Calu3 (cell line): ENCODE measurements at regions not wholly inside any gene's neighbourhood (a gene's known extent, or its start where the extent isn't known, plus 50 kb on each side); places are given as distances from the start of the nearest gene placed in this dataset.

Source experiments
- BruUV-seq: library from RNA; stranded (reverse); fragments of 400-500 nt; replicated peaks from 2 replicates; lab custom pipeline; 2021; lab: Mats Ljungman, UMichigan
- CTCF ChIA-PET: fragments of 300-600 bp; sonication (Branson Sonifier 250); formaldehyde crosslinking; loops from one replicate; lab custom pipeline; 2022; ENCODE audit warnings: antibody characterized with exemption; lab: Charles Lee
- DNase-seq: peaks from one replicate; pipeline ENCODE4 v3.0.0; 2022
- H3K27ac Mint-ChIP-seq: one replicate; pipeline ENCODE4 v1.8.0; 2022; ENCODE audit warnings: mixed read lengths; ENCODE audit not compliant: unreplicated experiment
- H3K27me3 Mint-ChIP-seq: one replicate; pipeline ENCODE4 v1.8.0; 2022; ENCODE audit warnings: mixed read lengths; ENCODE audit not compliant: unreplicated experiment
- H3K36me3 Mint-ChIP-seq: one replicate; pipeline ENCODE4 v1.8.0; 2022; ENCODE audit warnings: mild to moderate bottlenecking, moderate library complexity, mixed read lengths; ENCODE audit not compliant: insufficient read depth, unreplicated experiment
- H3K4me1 Mint-ChIP-seq: one replicate; pipeline ENCODE4 v1.8.0; 2022; ENCODE audit warnings: mild to moderate bottlenecking, low read depth, mixed read lengths; ENCODE audit not compliant: unreplicated experiment
- H3K4me3 Mint-ChIP-seq: one replicate; pipeline ENCODE4 v1.8.0; 2022; ENCODE audit warnings: mild to moderate bottlenecking, low read depth, moderate library complexity, mixed read lengths; ENCODE audit not compliant: unreplicated experiment
- H3K9me3 Mint-ChIP-seq: one replicate; pipeline ENCODE4 v1.8.0; 2022; ENCODE audit warnings: low read depth, mixed read lengths; ENCODE audit not compliant: unreplicated experiment
- CTCF ChIP-seq: fragments of 200-600 bp; IDR thresholded peaks from one replicate; pipeline ENCODE4 v1.8.0; 2022; ENCODE audit warnings: antibody characterized with exemption; ENCODE audit not compliant: unreplicated experiment
- intact Hi-C: fragments of 100-400 bp; cut with micrococcal nuclease; formaldehyde crosslinking; loops from one replicate; pipeline ENCODE4 v1.10.0; 2022; ENCODE audit not compliant: unreplicated experiment

GRCh38 chr1:208461680-208462079 is 217.5 kb upstream of the PLXNA2 start:
- no peaks in the 10 kb centered on the region for H3K4me1 Mint-ChIP-seq
- no peaks in the 10 kb centered on the region for H3K36me3 Mint-ChIP-seq
- no TSS peak for BruUV-seq
- CTCF ChIA-PET: no interaction called here
- H3K9me3 Mint-ChIP-seq: peaks cover 2% of the 10 kb centered on the region
- intact Hi-C loops: no loop called here
- peak; percentile 33 for TF ChIP-seq CTCF
- DNase-seq: no peak
- H3K4me3 Mint-ChIP-seq: no peak overlapping the region
- no peak overlapping the region for H3K27ac Mint-ChIP-seq
- peaks cover 22% of the 10 kb centered on the region for H3K27me3 Mint-ChIP-seq

GRCh38 chr1:208462761-208463160 is 218.6 kb upstream of the PLXNA2 start:
- TF ChIP-seq CTCF: no peak
- H3K9me3 Mint-ChIP-seq: peaks cover 2% of the 10 kb centered on the region
- no peak for DNase-seq
- CTCF ChIA-PET: no interaction called here
- H3K27ac Mint-ChIP-seq: no peak overlapping the region
- H3K36me3 Mint-ChIP-seq: no peaks in the 10 kb centered on the region
- H3K27me3 Mint-ChIP-seq: peaks cover 29% of the 10 kb centered on the region
- intact Hi-C loops: no loop called here
- BruUV-seq: no TSS peak
- H3K4me3 Mint-ChIP-seq: no peak overlapping the region
- no peaks in the 10 kb centered on the region for H3K4me1 Mint-ChIP-seq

GRCh38 chr1:208465266-208465665 is 221.1 kb upstream of the PLXNA2 start:
- H3K4me3 Mint-ChIP-seq: no peak overlapping the region
- no peak overlapping the region for H3K27ac Mint-ChIP-seq
- CTCF ChIA-PET: no interaction called here
- H3K36me3 Mint-ChIP-seq: no peaks in the 10 kb centered on the region
- H3K9me3 Mint-ChIP-seq: peaks cover 2% of the 10 kb centered on the region
- H3K27me3 Mint-ChIP-seq: peaks cover 44% of the 10 kb centered on the region
- BruUV-seq: no TSS peak
- TF ChIP-seq CTCF: no peak
- no peak for DNase-seq
- H3K4me1 Mint-ChIP-seq: no peaks in the 10 kb centered on the region
- intact Hi-C loops: no loop called here

- Mint-ChIP-seq H3K36me3 (no peaks in the 10 kb centered on the region), H3K4me3 (no peak overlapping the region), H3K9me3 (peaks cover 2% of the 10 kb centered on the region), H3K4me1 (no peaks in the 10 kb centered on the region), H3K27ac (no peak overlapping the region), H3K27me3 (peaks cover 47% of the 10 kb centered on the region)
- intact Hi-C loops: no loop called here
- CTCF ChIA-PET: no interaction called here
- TF ChIP-seq CTCF: no peak
- no peak for DNase-seq
- no TSS peak for BruUV-seq
Measured at GRCh38 chr1:208465786-208466590, 221.8 kb upstream of the PLXNA2 start.
